ENCODE measurements at regions not wholly inside any gene's neighbourhood (a gene's known extent, or its start where the extent isn't known, plus 50 kb on each side); places are given as distances from the start of the nearest gene placed in this dataset.

DNA sequence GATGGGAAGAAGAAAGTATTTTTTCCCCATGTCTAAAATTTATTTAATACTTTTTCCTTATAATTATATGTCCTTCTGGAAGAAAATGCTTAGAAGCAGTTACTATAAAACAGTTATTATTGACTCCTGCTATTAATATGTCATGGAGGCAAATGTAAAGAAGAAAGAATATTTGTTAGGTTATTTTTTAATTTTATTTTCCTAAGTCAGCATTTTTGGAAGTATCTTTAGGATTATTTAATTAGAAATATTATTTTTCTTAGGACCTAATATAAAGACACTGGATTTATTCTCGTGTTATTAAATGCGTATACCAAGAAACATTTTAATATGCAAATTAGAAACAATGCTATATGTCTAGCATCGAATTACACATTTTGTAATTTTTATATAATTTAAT lies 687.7 kb downstream of the TRAM1L1 start:
- TF ChIP-seq, protein P1, sequence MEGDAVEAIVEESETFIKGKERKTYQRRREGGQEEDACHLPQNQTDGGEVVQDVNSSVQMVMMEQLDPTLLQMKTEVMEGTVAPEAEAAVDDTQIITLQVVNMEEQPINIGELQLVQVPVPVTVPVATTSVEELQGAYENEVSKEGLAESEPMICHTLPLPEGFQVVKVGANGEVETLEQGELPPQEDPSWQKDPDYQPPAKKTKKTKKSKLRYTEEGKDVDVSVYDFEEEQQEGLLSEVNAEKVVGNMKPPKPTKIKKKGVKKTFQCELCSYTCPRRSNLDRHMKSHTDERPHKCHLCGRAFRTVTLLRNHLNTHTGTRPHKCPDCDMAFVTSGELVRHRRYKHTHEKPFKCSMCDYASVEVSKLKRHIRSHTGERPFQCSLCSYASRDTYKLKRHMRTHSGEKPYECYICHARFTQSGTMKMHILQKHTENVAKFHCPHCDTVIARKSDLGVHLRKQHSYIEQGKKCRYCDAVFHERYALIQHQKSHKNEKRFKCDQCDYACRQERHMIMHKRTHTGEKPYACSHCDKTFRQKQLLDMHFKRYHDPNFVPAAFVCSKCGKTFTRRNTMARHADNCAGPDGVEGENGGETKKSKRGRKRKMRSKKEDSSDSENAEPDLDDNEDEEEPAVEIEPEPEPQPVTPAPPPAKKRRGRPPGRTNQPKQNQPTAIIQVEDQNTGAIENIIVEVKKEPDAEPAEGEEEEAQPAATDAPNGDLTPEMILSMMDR (IDR thresholded peaks at IDR 0.05) = no peak
- TF ChIP-seq EZH2phosphoT487 (IDR thresholded peaks at IDR 0.05; ENCODE audit: borderline replicate concordance, low read depth) (no peak), EP300 (IDR thresholded peaks at IDR 0.05; ENCODE audit: borderline replicate concordance in 1 of 2, low read depth in 1 of 2, low read length in 1 of 2) (no peak), YY1 (IDR thresholded peaks at IDR 0.05; ENCODE audit: low read depth) (no peak), GABPA (IDR thresholded peaks at IDR 0.05; ENCODE audit: low read depth) (no peak), TAF1 (IDR thresholded peaks at IDR 0.05; ENCODE audit: borderline replicate concordance, low read depth, low read length) (no peak)
- TF ChIP-seq, protein P2, sequence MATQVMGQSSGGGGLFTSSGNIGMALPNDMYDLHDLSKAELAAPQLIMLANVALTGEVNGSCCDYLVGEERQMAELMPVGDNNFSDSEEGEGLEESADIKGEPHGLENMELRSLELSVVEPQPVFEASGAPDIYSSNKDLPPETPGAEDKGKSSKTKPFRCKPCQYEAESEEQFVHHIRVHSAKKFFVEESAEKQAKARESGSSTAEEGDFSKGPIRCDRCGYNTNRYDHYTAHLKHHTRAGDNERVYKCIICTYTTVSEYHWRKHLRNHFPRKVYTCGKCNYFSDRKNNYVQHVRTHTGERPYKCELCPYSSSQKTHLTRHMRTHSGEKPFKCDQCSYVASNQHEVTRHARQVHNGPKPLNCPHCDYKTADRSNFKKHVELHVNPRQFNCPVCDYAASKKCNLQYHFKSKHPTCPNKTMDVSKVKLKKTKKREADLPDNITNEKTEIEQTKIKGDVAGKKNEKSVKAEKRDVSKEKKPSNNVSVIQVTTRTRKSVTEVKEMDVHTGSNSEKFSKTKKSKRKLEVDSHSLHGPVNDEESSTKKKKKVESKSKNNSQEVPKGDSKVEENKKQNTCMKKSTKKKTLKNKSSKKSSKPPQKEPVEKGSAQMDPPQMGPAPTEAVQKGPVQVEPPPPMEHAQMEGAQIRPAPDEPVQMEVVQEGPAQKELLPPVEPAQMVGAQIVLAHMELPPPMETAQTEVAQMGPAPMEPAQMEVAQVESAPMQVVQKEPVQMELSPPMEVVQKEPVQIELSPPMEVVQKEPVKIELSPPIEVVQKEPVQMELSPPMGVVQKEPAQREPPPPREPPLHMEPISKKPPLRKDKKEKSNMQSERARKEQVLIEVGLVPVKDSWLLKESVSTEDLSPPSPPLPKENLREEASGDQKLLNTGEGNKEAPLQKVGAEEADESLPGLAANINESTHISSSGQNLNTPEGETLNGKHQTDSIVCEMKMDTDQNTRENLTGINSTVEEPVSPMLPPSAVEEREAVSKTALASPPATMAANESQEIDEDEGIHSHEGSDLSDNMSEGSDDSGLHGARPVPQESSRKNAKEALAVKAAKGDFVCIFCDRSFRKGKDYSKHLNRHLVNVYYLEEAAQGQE (IDR thresholded peaks at IDR 0.05; ENCODE audit: low read depth, low read length) = no peak
